ENCODE measurements at regions not wholly inside any gene's neighbourhood (a gene's known extent, or its start where the extent isn't known, plus 50 kb on each side); places are given as distances from the start of the nearest gene placed in this dataset.
"Not testable (repeated sequence)": the region's sequence is repeated elsewhere in the genome, so short reads cannot be mapped to it uniquely, and the experiment has no call there.

DNA sequence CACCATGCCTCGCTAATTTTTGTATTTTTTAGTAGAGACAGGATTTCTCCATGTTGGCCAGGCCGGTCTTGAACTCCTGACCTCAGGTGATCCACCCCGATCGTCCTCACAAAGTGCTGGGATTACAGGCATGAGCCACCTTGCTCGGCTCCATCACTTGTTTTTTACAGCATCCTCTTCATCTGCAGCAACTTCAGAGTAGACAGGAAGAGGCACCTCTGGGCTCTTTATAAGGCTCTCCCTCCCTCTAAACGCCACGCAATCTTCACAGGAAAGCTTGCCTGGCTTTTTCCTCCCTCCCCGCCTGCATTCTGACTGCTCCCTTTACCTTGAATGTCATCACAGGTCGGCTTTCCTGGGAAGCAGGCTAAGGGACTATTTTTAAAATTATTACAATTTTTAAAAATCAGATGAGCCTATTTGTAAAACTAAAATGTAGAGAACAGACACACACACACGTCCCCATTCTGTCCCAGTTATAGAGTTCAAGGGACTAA is 111.5 kb upstream of the LDB2 start:
- DNase-seq (ENCODE audit: low spot score), result no peak
- in situ Hi-C loops (cut with MboI; ENCODE audit: low sequenced_read_pairs, unreplicated experiment), result no loop called here
- TF ChIP-seq, protein P1, sequence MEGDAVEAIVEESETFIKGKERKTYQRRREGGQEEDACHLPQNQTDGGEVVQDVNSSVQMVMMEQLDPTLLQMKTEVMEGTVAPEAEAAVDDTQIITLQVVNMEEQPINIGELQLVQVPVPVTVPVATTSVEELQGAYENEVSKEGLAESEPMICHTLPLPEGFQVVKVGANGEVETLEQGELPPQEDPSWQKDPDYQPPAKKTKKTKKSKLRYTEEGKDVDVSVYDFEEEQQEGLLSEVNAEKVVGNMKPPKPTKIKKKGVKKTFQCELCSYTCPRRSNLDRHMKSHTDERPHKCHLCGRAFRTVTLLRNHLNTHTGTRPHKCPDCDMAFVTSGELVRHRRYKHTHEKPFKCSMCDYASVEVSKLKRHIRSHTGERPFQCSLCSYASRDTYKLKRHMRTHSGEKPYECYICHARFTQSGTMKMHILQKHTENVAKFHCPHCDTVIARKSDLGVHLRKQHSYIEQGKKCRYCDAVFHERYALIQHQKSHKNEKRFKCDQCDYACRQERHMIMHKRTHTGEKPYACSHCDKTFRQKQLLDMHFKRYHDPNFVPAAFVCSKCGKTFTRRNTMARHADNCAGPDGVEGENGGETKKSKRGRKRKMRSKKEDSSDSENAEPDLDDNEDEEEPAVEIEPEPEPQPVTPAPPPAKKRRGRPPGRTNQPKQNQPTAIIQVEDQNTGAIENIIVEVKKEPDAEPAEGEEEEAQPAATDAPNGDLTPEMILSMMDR (IDR thresholded peaks at IDR 0.05; ENCODE audit: borderline replicate concordance, control extremely low read depth, extremely low read depth, insufficient read depth, missing control alignments), result no peak

DNA sequence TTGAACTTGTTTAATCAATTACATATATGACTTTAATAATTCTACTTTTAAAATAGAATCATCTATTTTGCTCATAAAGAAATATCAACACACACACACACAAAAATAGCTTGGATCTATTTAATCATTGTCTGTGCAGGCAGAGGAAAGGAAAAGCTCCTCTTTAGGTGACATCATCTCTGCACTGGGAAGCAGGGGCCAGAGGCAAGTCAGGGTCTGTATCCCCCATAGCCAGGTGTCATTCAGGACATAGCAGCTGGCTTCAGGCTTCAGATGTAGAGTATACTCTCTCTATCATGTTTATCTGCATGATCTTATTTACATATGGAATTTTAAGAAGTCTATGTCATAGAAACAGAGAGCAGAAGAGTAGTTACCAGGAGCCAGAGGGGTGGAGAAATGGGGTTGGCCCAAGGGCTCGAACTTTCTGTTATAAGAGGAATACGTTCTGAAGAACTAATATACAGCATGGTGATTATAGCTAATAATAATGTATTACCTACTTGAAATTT is 110.4 kb upstream of the LDB2 start:
- no peak for DNase-seq (ENCODE audit: low spot score)
- TF ChIP-seq, protein P1 (IDR thresholded peaks at IDR 0.05; ENCODE audit: borderline replicate concordance, control extremely low read depth, extremely low read depth, insufficient read depth, missing control alignments), result no peak
- in situ Hi-C loops (cut with MboI; ENCODE audit: low sequenced_read_pairs, unreplicated experiment), result no loop called here

DNA sequence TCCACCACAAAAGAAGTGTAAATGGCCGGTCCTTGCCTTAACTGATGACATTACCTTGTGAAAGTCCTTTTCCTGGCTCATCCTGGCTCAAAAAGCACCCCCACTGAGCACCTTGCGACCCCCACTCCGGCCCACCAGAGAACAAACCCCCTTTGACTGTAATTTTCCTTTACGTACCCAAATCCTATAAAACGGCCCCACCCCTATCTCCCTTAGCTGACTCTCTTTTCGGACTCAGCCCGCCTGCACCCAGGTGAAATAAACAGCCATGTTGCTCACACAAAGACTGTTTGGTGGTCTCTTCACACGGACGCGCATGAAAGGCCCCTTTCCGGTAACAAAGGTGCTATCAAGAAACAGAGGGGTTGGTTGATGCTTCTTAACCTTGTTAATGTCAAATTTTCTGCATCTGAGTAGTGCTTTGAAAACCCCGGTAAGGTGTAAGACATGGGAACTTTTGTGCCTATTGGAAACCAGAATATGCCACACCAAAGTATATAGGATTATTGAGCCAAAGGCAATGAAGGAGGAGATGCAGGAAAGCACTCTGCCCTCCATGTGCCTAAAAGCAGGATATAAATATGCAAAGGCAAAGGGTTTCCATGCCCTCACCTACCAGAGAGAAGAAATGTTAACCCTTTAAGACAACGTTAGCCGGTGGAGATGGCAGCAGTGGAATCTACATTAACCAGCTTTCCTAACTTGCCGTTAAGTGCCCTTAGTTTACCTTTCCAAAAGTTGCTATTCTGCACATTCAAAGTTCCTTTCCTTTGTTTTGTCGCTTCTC is 105.4 kb upstream of the LDB2 start:
- DNase-seq (ENCODE audit: low spot score); in situ Hi-C loops (cut with MboI; ENCODE audit: low sequenced_read_pairs, unreplicated experiment): not testable (repeated sequence)

DNA sequence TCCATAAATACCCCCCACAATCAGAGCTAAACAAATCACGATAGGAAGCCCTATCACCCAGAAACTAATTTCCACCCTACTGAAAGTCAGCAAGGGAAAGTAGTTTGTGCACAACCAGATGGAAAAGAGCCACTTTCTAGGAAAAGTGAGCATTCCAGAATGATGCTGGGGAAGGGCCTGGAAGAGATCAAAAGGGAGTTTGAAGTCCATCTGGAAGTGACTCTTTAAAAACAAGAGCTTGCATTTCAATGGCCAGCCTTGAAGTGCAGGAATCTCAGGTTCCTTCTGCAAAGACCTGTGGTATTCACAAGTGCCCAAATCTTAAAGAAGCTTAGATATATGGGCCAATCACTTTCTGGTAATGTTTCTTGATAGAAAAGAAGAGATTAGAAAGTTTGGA is 97.0 kb upstream of the LDB2 start:
- TF ChIP-seq, protein P1 (IDR thresholded peaks at IDR 0.05; ENCODE audit: borderline replicate concordance, control extremely low read depth, extremely low read depth, insufficient read depth, missing control alignments), result no peak
- in situ Hi-C loops (cut with MboI; ENCODE audit: low sequenced_read_pairs, unreplicated experiment), result no loop called here
- DNase-seq (ENCODE audit: low spot score), result no peak

DNA sequence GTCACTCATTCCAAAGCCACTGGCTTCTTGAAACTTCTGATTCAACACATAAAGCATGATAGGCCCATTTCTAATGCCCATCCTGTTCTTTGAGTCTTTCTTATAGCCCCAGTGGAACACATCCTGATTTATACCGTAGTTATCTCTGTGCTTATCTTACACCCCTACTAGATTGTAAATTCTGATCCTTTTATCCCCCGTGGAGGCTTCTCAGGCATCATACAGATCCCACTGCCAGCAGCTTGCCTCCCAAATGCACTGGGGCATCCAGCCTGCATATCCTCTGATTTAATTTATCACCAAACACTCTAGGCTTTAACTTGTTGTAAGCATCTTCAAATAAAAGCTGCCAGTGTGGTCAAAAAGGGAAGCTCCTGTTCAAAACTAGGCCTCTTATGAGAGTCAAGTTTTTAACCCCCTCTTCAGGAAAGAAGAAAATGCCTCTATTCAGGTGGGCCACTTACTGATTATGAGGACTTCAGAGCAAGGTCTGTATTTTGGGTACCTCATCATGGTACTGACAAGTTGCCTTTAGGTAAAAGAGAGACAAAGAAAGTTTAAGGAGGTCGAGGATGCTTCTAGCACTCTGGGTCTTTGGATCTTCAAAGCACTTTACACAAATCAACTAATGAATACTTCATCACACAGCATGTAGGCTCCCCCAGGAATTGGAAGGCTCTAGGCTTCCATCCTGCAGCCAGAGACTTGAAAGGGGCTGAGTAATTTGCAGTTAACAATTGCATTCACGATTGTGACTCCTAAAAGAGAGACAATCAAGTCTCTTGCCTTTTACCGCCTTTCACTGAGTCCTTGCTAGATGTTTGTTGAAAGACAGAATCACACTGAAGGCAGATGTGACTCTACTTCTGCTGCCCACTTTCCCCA is 95.8 kb upstream of the LDB2 start:
- in situ Hi-C loops (cut with MboI; ENCODE audit: low sequenced_read_pairs, unreplicated experiment), result no loop called here
- TF ChIP-seq, protein P1 (IDR thresholded peaks at IDR 0.05; ENCODE audit: borderline replicate concordance, control extremely low read depth, extremely low read depth, insufficient read depth, missing control alignments), result no peak
- no peak for DNase-seq (ENCODE audit: low spot score)

DNA sequence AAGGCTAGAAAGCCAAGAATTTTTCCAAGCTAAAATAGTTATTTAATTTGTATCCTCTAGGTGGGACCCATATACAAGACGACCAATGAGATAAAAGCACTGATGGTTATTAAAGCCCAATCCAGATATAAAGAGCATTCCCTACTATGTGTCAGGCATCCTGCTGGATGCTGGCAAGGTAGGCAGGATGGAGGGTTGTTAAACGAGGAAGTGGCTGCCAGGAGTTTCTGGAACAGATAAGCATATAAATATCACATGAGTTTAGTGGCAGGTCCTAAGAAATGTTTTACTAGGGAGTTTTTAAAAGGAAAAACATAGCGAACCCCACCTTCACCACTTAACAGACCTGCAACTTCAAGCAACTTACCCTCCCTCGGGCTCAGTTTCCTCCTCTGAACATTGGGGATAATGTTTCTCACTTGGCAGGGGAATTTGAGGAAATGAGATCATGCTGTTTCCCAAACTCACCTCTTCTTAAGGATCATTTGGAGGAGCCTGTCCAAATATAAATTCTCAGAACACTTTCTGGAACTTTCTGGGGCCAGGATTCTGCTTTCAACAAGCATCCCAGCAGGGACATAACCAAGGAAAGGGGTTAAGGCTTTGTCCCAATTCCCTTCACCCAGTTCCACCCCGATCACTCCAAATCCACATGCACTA is 94.3 kb upstream of the LDB2 start:
- no peak for DNase-seq (ENCODE audit: low spot score)
- in situ Hi-C loops (cut with MboI; ENCODE audit: low sequenced_read_pairs, unreplicated experiment), result no loop called here
- TF ChIP-seq, protein P1 (IDR thresholded peaks at IDR 0.05; ENCODE audit: borderline replicate concordance, control extremely low read depth, extremely low read depth, insufficient read depth, missing control alignments), result no peak
